ENCODE measurements at regions not wholly inside any gene's neighbourhood (a gene's known extent, or its start where the extent isn't known, plus 50 kb on each side); places are given as distances from the start of the nearest gene placed in this dataset.

GRCh38 chrX:134742573-134742972 lies 54.4 kb downstream of the PABIR2 start:
- TF ChIP-seq, protein P1, sequence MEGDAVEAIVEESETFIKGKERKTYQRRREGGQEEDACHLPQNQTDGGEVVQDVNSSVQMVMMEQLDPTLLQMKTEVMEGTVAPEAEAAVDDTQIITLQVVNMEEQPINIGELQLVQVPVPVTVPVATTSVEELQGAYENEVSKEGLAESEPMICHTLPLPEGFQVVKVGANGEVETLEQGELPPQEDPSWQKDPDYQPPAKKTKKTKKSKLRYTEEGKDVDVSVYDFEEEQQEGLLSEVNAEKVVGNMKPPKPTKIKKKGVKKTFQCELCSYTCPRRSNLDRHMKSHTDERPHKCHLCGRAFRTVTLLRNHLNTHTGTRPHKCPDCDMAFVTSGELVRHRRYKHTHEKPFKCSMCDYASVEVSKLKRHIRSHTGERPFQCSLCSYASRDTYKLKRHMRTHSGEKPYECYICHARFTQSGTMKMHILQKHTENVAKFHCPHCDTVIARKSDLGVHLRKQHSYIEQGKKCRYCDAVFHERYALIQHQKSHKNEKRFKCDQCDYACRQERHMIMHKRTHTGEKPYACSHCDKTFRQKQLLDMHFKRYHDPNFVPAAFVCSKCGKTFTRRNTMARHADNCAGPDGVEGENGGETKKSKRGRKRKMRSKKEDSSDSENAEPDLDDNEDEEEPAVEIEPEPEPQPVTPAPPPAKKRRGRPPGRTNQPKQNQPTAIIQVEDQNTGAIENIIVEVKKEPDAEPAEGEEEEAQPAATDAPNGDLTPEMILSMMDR (IDR thresholded peaks at IDR 0.05; ENCODE audit: borderline replicate concordance, extremely low read depth, low read length, poor library complexity, severe bottlenecking): no peak
- TF ChIP-seq EZH2 (IDR thresholded peaks at IDR 0.05; ENCODE audit: borderline replicate concordance, low read depth, low read length, severe bottlenecking): no peak
